NCI-H524 treated with DMSO at 0.1 percent for 48 hours (cell line): ENCODE measurements at regions not wholly inside any gene's neighbourhood (a gene's known extent, or its start where the extent isn't known, plus 50 kb on each side); places are given as distances from the start of the nearest gene placed in this dataset.
A peak's percentile ranks its signal among the peaks of the same experiment; 100 is the strongest.
"Not testable (repeated sequence)": the region's sequence is repeated elsewhere in the genome, so short reads cannot be mapped to it uniquely, and the experiment has no call there.

Experiments used
- DNase-seq: peaks from one replicate; lab custom pipeline; 2025; lab: John Stamatoyannopoulos, UW

DNA sequence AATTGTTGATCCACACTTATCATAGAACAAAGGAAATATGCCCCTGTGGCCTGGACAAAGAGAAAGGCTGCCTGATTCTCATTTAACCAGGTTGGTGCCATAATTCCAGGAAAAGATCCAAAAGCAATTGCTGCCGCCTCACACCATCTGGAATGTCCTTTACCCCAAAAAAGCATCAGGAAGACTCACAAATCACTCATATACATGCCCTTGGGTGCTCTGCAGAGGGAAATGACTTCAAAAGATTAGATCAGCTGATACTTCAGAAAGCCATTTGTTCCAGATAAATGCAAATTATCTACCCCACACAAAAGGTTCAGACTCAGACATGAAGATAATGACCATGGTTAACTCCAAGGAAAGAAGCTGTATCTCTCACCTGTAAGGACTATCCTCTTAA is 285.8 kb downstream of the C1D start:
- DNase-seq, result no peak

- no peak for DNase-seq
Measured at GRCh38 chr2:67777836-67778429, 284.9 kb downstream of the C1D start.

- DNase-seq, result not testable (repeated sequence)
Measured at GRCh38 chr2:67780841-67781240, 282.0 kb downstream of the C1D start.

GRCh38 chr2:67782443-67782842 is 280.4 kb downstream of the C1D start:
- DNase-seq, result no peak

DNA sequence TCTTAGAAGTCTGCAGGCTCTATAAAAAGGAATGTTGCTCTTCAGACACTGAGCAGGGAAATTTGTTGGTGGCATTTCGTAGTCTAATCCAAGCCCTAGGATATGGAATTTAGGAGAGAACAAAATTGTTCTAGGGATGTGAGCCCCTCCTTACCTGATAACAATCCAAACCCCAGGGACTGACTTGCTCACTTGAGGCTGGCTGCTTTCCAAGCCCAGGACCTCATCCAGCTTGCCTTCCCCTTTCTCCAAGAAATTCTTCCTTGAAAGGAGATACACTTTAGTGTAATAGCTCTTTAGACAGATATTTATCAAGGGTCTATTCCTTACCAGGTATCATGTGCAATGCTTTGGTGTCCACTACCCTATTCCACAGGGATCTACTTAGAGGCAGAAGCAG is 279.8 kb downstream of the C1D start:
- DNase-seq, result no peak

GRCh38 chr2:67790622-67791021 is 272.2 kb downstream of the C1D start:
- no peak for DNase-seq

- DNase-seq, result peak; percentile 29
Measured at GRCh38 chr2:67792191-67792590, 270.6 kb downstream of the C1D start.

DNA sequence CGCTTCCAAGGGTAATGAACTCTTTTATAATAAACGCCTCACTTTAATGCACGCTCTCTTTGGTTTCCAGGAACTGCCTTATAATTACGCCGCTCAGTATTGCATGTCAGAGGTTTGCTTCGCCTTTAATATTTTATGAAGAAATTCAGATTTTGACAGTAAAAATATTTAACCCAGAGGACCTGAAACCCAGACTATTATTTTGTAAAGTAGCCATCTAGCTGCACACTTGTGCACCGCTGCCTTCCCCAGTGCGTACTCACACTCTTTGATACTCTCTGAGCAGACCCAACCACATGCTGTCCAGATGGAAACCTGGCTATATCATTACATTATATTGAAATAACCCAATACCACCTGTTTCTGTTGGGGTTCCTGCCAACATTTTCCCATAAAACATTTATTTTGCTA is 270.1 kb downstream of the C1D start:
- DNase-seq, result peak; percentile 65

- no peak for DNase-seq
Measured at GRCh38 chr2:67797801-67798540, 264.8 kb downstream of the C1D start.

DNA sequence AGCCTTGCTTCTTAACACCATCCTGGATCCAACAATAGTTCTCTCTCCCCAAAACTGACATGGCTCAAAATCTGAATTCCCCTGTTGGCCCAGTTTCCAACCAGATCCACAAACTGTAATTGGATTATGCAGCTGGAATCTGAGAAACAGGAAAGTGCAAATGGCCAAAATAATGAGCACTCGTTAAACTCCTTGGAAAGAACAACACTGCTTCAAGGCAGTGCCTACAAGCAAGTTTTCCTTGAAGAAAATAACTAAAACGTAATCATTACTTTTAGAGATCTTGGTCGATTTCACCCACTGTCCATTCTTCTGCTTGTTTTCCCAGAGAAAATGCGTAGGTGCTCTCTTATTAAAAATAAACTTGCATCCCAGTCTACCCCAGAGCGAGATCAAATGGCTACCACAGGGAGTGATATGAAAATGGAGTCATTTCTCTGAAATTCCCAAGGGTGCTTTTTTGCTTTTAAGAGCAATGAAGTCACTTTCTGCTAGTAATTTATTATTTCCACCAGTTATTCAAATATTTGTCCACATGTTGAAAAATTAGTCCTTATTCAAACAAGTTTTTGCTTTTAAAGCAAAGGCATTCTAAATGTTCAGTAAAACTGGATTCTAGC is 264.2 kb downstream of the C1D start:
- DNase-seq, result no peak

DNA sequence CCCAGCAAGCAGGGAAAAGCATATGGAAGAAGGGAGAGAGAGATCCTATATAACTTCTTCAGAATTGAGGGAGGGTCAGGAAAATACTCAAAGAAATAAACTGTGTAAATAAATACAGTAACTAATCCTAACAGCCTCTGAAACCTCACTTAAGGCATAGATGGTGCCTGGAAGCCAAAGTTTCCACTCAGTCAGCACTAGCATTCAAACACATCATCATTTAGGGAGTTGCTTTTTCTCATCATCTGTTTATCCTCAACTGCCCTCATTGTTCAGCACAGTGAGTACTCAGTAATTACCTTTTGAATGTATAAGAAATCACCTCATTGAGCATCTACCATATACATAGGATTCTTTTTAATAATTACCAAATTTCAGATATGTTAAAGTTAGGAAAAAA is 262.9 kb downstream of the C1D start:
- no peak for DNase-seq

GRCh38 chr2:67802291-67802690 is 260.5 kb downstream of the C1D start:
- DNase-seq, result no peak

DNA sequence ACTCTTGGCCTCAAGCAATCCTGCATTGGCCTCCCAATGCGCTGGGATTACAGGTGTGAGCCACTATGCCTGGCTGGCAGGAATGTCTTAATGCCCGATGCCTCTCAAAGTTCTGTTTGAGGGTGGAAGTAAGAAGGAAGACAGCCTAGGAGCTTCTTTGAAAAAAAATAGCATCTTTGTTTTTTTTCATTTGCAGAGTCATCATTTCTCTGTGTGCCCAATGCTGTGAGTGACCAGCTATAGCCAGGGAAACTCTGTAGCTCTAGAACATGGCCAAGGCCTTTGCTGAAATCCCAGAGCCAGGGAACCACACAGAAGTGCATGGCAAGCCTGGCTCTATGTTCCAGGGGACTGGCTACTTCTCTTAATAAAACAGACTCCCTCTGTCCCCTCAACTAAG is 260.0 kb downstream of the C1D start:
- no peak for DNase-seq

GRCh38 chr2:67806816-67807215 is 256.0 kb downstream of the C1D start:
- no peak for DNase-seq

- DNase-seq, result no peak
Measured at GRCh38 chr2:67808112-67808511, 254.7 kb downstream of the C1D start.

GRCh38 chr2:67812682-67813081 is 250.1 kb downstream of the C1D start:
- DNase-seq, result no peak

GRCh38 chr2:67823726-67824125 is 239.1 kb downstream of the C1D start:
- no peak for DNase-seq

- no peak for DNase-seq
Measured at GRCh38 chr2:67824186-67824585, 238.6 kb downstream of the C1D start.

GRCh38 chr2:67825476-67825875 is 237.3 kb downstream of the C1D start:
- no peak for DNase-seq

GRCh38 chr2:67828066-67828465 is 234.7 kb downstream of the C1D start:
- DNase-seq, result no peak

DNA sequence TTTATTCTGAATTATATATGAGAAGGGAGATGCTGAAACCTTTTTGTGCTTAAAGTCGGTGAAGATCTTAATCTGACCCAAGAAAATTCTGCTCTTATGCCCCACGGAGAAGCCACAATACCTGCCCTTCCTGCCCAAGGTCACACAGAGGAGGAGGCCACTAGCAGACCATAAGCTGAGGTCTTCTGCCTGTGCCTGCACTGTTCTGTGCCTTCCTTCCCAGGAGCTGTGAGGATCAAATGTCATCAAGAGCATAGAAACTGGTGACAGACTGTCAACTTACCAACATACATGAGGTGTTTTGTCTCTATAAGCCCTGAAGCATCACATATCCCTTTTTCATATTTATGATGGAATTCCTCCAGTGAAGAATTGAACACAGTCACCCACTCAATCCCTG is 233.3 kb downstream of the C1D start:
- no peak for DNase-seq

DNA sequence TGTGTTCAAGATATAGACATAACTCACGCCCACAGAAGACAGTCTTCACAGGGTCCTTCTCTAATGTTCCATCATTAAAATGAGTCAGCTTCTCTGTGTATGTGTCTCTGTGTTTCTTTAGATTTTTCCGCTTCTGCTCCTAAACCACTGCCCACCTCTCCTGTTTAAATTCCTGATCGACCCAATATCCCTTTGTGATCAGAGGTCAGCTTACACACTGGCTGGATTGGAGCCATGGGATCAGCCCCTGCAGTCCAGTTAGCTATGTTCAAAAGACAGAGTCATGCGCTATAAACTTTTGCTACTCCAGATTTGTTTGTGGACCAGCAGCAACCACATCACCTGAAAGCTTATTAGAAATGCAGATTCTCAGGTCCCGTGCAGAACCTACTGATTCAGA is 229.2 kb downstream of the C1D start:
- no peak for DNase-seq

DNA sequence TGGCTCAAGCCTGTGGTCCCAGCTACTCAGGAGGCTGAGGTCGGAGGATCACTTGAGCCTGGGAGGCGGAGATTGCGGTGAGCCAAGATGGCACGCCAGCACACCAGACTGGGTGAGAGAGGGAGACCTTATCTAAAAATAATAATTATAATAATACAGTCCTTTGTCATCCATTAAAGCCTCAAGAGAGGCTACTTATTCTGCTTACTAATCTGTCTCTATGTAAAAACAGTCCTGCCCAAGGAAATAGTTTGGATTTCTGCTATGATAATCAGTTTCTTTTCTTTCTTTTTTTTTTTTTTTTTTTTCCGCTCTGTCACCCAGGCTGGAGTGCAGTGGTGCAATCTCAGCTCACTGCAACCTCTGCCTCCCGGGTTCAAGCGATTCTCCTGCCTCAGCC is 228.3 kb downstream of the C1D start:
- no peak for DNase-seq

GRCh38 chr2:67835266-67835665 is 227.5 kb downstream of the C1D start:
- no peak for DNase-seq
